B cell (primary cell): ENCODE measurements at regions not wholly inside any gene's neighbourhood (a gene's known extent, or its start where the extent isn't known, plus 50 kb on each side); places are given as distances from the start of the nearest gene placed in this dataset.

Experiments used
- ATAC-seq: fragments of 200-7000 bp; cut with Tn5 transposase; one replicate; pipeline ENCODE4 v1.10.0; 2021; ENCODE audit warnings: low read depth, mild to moderate bottlenecking, moderate number of reproducible peaks, moderate library complexity
- CTCF ChIA-PET: fragments of 350-600 bp; sonication (Branson Sonifier 250); formaldehyde crosslinking; loops from one replicate; lab custom pipeline; 2021; ENCODE audit warnings: antibody characterized with exemption, inconsistent platforms; lab: Charles Lee
- POLR2A ChIA-PET: fragments of 350-600 bp; sonication (Branson Sonifier 250); formaldehyde crosslinking; loops from one replicate; lab custom pipeline; 2021; ENCODE audit warnings: antibody characterized with exemption; lab: Charles Lee
- DNase-seq: peaks from one replicate; pipeline ENCODE4 v3.0.0; 2013
- H2AFZ ChIP-seq: 2 replicates; pipeline ENCODE4 v1.6.1; 2012; ENCODE audit warnings: mild to moderate bottlenecking, low read depth, low read length; ENCODE audit not compliant: insufficient read depth, poor library complexity, severe bottlenecking
- H3K27ac ChIP-seq, 2 donors: 1 replicate in 1 of 2; 2 replicates in 1 of 2; pipeline ENCODE4 v1.5.1; 2012 to 2013; ENCODE audit warnings: low read length in 2 of 2, mild to moderate bottlenecking in 2 of 2, moderate library complexity in 1 of 2
- H3K27me3 ChIP-seq, 4 experiments: fragments of 200-600 bp in 1 of 4; sonication (generic) in 1 of 4; replicated peaks in 1 of 4; 1 replicate in 2 of 4; 2 replicates in 2 of 4; pipeline versions ENCODE4 v1.6.1 to v1.7.0; 2013 to 2016; ENCODE audit warnings: low read length in 3 of 4, mild to moderate bottlenecking in 2 of 4, mixed read lengths in 1 of 4, moderate library complexity in 1 of 4; ENCODE audit not compliant: insufficient read depth in 4 of 4, control insufficient read depth in 3 of 4; ENCODE audit errors: control extremely low read depth in 1 of 4
- H3K36me3 ChIP-seq, 2 experiments: replicated peaks in 1 of 2; 1 replicate in 1 of 2; 2 replicates in 1 of 2; pipeline versions ENCODE4 v1.6.1 to v1.7.1; 2013; ENCODE audit warnings: low read length in 1 of 2; ENCODE audit not compliant: insufficient read depth in 2 of 2, control insufficient read depth in 1 of 2; ENCODE audit errors: control extremely low read depth in 1 of 2, extremely low read depth in 1 of 2
- H3K4me1 ChIP-seq, 2 donors: fragments of 200-600 bp in 1 of 2; sonication (generic) in 1 of 2; 1 replicate in 1 of 2; 2 replicates in 1 of 2; pipeline versions ENCODE4 v1.5.1 to v1.6.1; 2013 to 2017; ENCODE audit warnings: low read length in 2 of 2; ENCODE audit not compliant: control insufficient read depth in 2 of 2, insufficient read depth in 2 of 2
- H3K4me2 ChIP-seq: replicated peaks from 2 replicates; pipeline ENCODE3; 2012; ENCODE audit warnings: mild to moderate bottlenecking, low read depth, low read length; ENCODE audit not compliant: poor library complexity, severe bottlenecking
- H3K4me3 ChIP-seq, 5 experiments: fragments of 200-600 bp in 1 of 5; sonication (generic) in 1 of 5; 1 replicate in 3 of 5; 2 replicates in 2 of 5; pipeline versions ENCODE4 v1.5.1 to v1.7.0; 2011 to 2016; ENCODE audit warnings: low read length in 4 of 5, mild to moderate bottlenecking in 4 of 5, low read depth in 2 of 5, control low read depth in 1 of 5, moderate library complexity in 1 of 5; ENCODE audit not compliant: insufficient read depth in 1 of 5; ENCODE audit errors: control extremely low read depth in 1 of 5, extremely low read depth in 1 of 5
- H3K79me2 ChIP-seq: fragments of 200-600 bp; sonication (generic); one replicate; pipeline ENCODE4 v1.6.0; 2016; ENCODE audit warnings: low read length; ENCODE audit not compliant: control insufficient read depth, insufficient read depth
- H3K9ac ChIP-seq: fragments of 200-600 bp; sonication (generic); 2 replicates; pipeline ENCODE4 v1.6.1; 2017; ENCODE audit warnings: mild to moderate bottlenecking, low read length, moderate library complexity
- H3K9me3 ChIP-seq, 3 donors: one replicate each; pipeline versions ENCODE4 v1.6.1 to v1.7.1; 2013; ENCODE audit warnings: low read length in 2 of 3; ENCODE audit not compliant: control insufficient read depth in 2 of 3, insufficient read depth in 1 of 3; ENCODE audit errors: control extremely low read depth in 1 of 3
- H4K20me1 ChIP-seq: 2 replicates; pipeline ENCODE4 v1.6.0; 2012; ENCODE audit warnings: mild to moderate bottlenecking, low read length; ENCODE audit not compliant: insufficient read depth, control insufficient read depth, poor library complexity, severe bottlenecking
- H3K27ac Mint-ChIP-seq: one replicate; pipeline ENCODE4 v1.8.0; 2021; ENCODE audit warnings: mixed read lengths
- H3K27me3 Mint-ChIP-seq: one replicate; pipeline ENCODE4 v1.8.0; 2021; ENCODE audit warnings: mixed read lengths
- H3K4me1 Mint-ChIP-seq: one replicate; pipeline ENCODE4 v1.8.0; 2021; ENCODE audit warnings: mixed read lengths
- H3K4me3 Mint-ChIP-seq: one replicate; pipeline ENCODE4 v1.8.0; 2021; ENCODE audit warnings: mixed read lengths
- H3K9me3 Mint-ChIP-seq: one replicate; pipeline ENCODE4 v1.8.0; 2022; ENCODE audit warnings: mixed read lengths; ENCODE audit not compliant: insufficient read depth
- CTCF ChIP-seq: fragments of 200-600 bp; IDR thresholded peaks from one replicate; pipeline ENCODE4 v1.8.0; 2022; ENCODE audit warnings: antibody characterized with exemption, mild to moderate bottlenecking
- EZH2 ChIP-seq: IDR thresholded peaks from 2 replicates; pipeline ENCODE4 v1.6.1; 2012; ENCODE audit warnings: borderline replicate concordance, low read depth, mild to moderate bottlenecking, moderate library complexity, low read length; ENCODE audit not compliant: insufficient read depth, poor library complexity, severe bottlenecking
- WGBS: methylation state at CpG from one replicate; pipeline ENCODE4 v1.1.5; 2013; ENCODE audit warnings: missing lambda C conversion rate; ENCODE audit not compliant: insufficient coverage; 5-methylcytosine and 5-hydroxymethylcytosine counted together
- intact Hi-C: fragments of 100-400 bp; cut with micrococcal nuclease; formaldehyde crosslinking; loops from one replicate; pipeline ENCODE4 v1.10.0; 2022

- Histone ChIP-seq H3K27ac (no peak overlapping the region), H3K27me3 (no peaks in the 10 kb centered on the region), H3K79me2 (no peaks in the 10 kb centered on the region), H3K9ac (no peak overlapping the region), H3K9me3 (peaks cover 0 to 3% (median 0%) of the 10 kb centered on the region in 3 donors), H3K4me2 (no peak overlapping the region), H3K4me3 (no peak overlapping the region), H3K4me1 (no peaks in the 10 kb centered on the region), H4K20me1 (no peaks in the 10 kb centered on the region), H3K36me3 (no peaks in the 10 kb centered on the region), H2AFZ (no peak overlapping the region)
- no peaks in the 10 kb centered on the region for H3K27me3 Mint-ChIP-seq
- no peak overlapping the region for H3K4me3 Mint-ChIP-seq
- POLR2A ChIA-PET, result no interaction called here
- ATAC-seq (no peak), DNase-seq (no peak)
- H3K27ac Mint-ChIP-seq, result no peak overlapping the region
- no CpG with 5 or more reads among the region's 3 CpGs for WGBS
- no peak for TF ChIP-seq CTCF
- TF ChIP-seq EZH2, result no peak
- no peaks in the 10 kb centered on the region for H3K9me3 Mint-ChIP-seq
- CTCF ChIA-PET, result no interaction called here
- intact Hi-C loops, result no loop called here
- H3K4me1 Mint-ChIP-seq, result no peaks in the 10 kb centered on the region
These were observed 162.5 kb downstream of the RWDD3 start for GRCh38 chr1:95396557-95396956.

- H2AFZ ChIP-seq, result no peak overlapping the region
- peaks cover 3% of the 10 kb centered on the region for H3K9me3 Mint-ChIP-seq
- TF ChIP-seq EZH2 (no peak), CTCF (no peak)
- no peak overlapping the region for H3K4me3 ChIP-seq
- no peaks in the 10 kb centered on the region for H3K36me3 ChIP-seq
- CTCF ChIA-PET, result no interaction called here
- ATAC-seq (no peak), DNase-seq (no peak)
- POLR2A ChIA-PET, result no interaction called here
- H3K27ac Mint-ChIP-seq, result no peak overlapping the region
- H3K4me2 ChIP-seq, result no peak overlapping the region
- H3K4me1 ChIP-seq, result no peaks in the 10 kb centered on the region
- H3K27ac ChIP-seq, result no peak overlapping the region
- no peak overlapping the region for H3K4me3 Mint-ChIP-seq
- H3K27me3 Mint-ChIP-seq, result peaks cover 3% of the 10 kb centered on the region
- no peaks in the 10 kb centered on the region for H3K27me3 ChIP-seq
- H3K4me1 Mint-ChIP-seq, result no peaks in the 10 kb centered on the region
- no peaks in the 10 kb centered on the region for H3K79me2 ChIP-seq
- no peak overlapping the region for H3K9ac ChIP-seq
- intact Hi-C loops, result no loop called here
- H3K9me3 ChIP-seq, result peaks cover 0 to 6% (median 6%) of the 10 kb centered on the region in 3 donors
- 100% methylated on average over 1 of the region's 2 CpGs for WGBS
- H4K20me1 ChIP-seq, result no peaks in the 10 kb centered on the region
These were observed 168.8 kb downstream of the RWDD3 start for GRCh38 chr1:95402780-95403179.
